Inflammatory macrophage treated with lipopolysaccharide for 4 hours (primary cell): ENCODE measurements at regions not wholly inside any gene's neighbourhood (a gene's known extent, or its start where the extent isn't known, plus 50 kb on each side); places are given as distances from the start of the nearest gene placed in this dataset.
"Not testable (repeated sequence)": the region's sequence is repeated elsewhere in the genome, so short reads cannot be mapped to it uniquely, and the experiment has no call there.

ENCODE experiments used
- DNase-seq: peaks from one replicate; pipeline ENCODE4 v3.0.0-alpha.2; 2020

GRCh38 chr22:46026899-46027210 lies 49.9 kb upstream of the WNT7B start:
- DNase-seq, result no peak

- DNase-seq, result peak; percentile 52
Observed at GRCh38 chr22:46027211-46028105, 50.5 kb upstream of the WNT7B start.

- DNase-seq, result no peak
Observed at GRCh38 chr22:46028106-46028991, 51.4 kb upstream of the WNT7B start.

GRCh38 chr22:46029036-46029435 lies 52.1 kb upstream of the WNT7B start:
- no peak for DNase-seq

GRCh38 chr22:46029574-46030200 lies 52.7 kb upstream of the WNT7B start:
- no peak for DNase-seq

- DNase-seq, result no peak
Observed at GRCh38 chr22:46030231-46030880, 53.4 kb upstream of the WNT7B start.

GRCh38 chr22:46031066-46031465 lies 54.1 kb upstream of the WNT7B start:
- no peak for DNase-seq

GRCh38 chr22:46031557-46031956 lies 54.6 kb upstream of the WNT7B start:
- no peak for DNase-seq

- no peak for DNase-seq
Observed at GRCh38 chr22:46031965-46032851, 55.2 kb upstream of the WNT7B start.

GRCh38 chr22:46033256-46034200 lies 56.6 kb upstream of the WNT7B start:
- no peak for DNase-seq

- DNase-seq, result not testable (repeated sequence)
Observed at GRCh38 chr22:46034480-46034879, 57.5 kb upstream of the WNT7B start.

GRCh38 chr22:46035380-46035741 lies 58.4 kb upstream of the WNT7B start:
- no peak for DNase-seq

- DNase-seq, result peak; percentile 100
Observed at GRCh38 chr22:46035742-46036557, 59.0 kb upstream of the WNT7B start.

- DNase-seq, result no peak
Observed at GRCh38 chr22:46036558-46037408, 59.8 kb upstream of the WNT7B start.

- no peak for DNase-seq
Observed at GRCh38 chr22:46038174-46038487, 61.2 kb upstream of the WNT7B start.

GRCh38 chr22:46038516-46039430 lies 61.8 kb upstream of the WNT7B start:
- DNase-seq, result no peak

- no peak for DNase-seq
Observed at GRCh38 chr22:46039535-46039934, 62.6 kb upstream of the WNT7B start.
